ENCODE measurements at regions not wholly inside any gene's neighbourhood (a gene's known extent, or its start where the extent isn't known, plus 50 kb on each side); places are given as distances from the start of the nearest gene placed in this dataset.

GRCh38 chr7:16354573-16354972 is 66.8 kb downstream of the CRPPA start:
- 90% methylated on average over 1 of the region's 1 CpG for WGBS
- H3K9me3 ChIP-seq (ENCODE audit: control insufficient read depth in 4 of 4, low read length in 3 of 4) = peaks cover 0 to 3% (median 2%) of the 10 kb centered on the region in 4 donors
- H3K36me3 ChIP-seq (ENCODE audit: control insufficient read depth in 4 of 4, insufficient read depth in 3 of 4, low read depth in 1 of 4, low read length in 3 of 4) = no peaks in the 10 kb centered on the region
- H3K4me3 ChIP-seq (ENCODE audit: low read depth in 1 of 3, low read length in 3 of 3) = no peak overlapping the region
- H3K4me1 ChIP-seq (ENCODE audit: control insufficient read depth in 4 of 4, insufficient read depth in 4 of 4, low read length in 3 of 4) = no peaks in the 10 kb centered on the region
- TF ChIP-seq HNF4A (conservative IDR thresholded peaks at IDR 0.05) (no peak), EGR1 (IDR thresholded peaks at IDR 0.05; ENCODE audit: low read depth in 2 of 2) (no peak), FOXA1 (IDR thresholded peaks at IDR 0.05) (no peak), SP1 (IDR thresholded peaks at IDR 0.05) (no peak), FOXA2 (IDR thresholded peaks at IDR 0.05) (no peak), NR2F2 (IDR thresholded peaks at IDR 0.05) (no peak), TAF1 (conservative IDR thresholded peaks at IDR 0.05) (no peak), HNF4G (IDR thresholded peaks at IDR 0.05) (no peak), RAD21 (IDR thresholded peaks at IDR 0.05) (no peak), YY1 (IDR thresholded peaks at IDR 0.05) (no peak), GABPA (IDR thresholded peaks at IDR 0.05 in 1 of 2, conservative IDR thresholded peaks at IDR 0.05 in 1 of 2) (no peak), JUND (IDR thresholded peaks at IDR 0.05) (no peak), RXRA (IDR thresholded peaks at IDR 0.05) (no peak)
- TF ChIP-seq, protein P1, sequence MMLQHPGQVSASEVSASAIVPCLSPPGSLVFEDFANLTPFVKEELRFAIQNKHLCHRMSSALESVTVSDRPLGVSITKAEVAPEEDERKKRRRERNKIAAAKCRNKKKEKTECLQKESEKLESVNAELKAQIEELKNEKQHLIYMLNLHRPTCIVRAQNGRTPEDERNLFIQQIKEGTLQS (IDR thresholded peaks at IDR 0.05) = no peak
- TF ChIP-seq, protein P2, sequence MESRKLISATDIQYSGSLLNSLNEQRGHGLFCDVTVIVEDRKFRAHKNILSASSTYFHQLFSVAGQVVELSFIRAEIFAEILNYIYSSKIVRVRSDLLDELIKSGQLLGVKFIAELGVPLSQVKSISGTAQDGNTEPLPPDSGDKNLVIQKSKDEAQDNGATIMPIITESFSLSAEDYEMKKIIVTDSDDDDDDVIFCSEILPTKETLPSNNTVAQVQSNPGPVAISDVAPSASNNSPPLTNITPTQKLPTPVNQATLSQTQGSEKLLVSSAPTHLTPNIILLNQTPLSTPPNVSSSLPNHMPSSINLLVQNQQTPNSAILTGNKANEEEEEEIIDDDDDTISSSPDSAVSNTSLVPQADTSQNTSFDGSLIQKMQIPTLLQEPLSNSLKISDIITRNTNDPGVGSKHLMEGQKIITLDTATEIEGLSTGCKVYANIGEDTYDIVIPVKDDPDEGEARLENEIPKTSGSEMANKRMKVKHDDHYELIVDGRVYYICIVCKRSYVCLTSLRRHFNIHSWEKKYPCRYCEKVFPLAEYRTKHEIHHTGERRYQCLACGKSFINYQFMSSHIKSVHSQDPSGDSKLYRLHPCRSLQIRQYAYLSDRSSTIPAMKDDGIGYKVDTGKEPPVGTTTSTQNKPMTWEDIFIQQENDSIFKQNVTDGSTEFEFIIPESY (IDR thresholded peaks at IDR 0.05) = no peak
- TF ChIP-seq, protein P3, sequence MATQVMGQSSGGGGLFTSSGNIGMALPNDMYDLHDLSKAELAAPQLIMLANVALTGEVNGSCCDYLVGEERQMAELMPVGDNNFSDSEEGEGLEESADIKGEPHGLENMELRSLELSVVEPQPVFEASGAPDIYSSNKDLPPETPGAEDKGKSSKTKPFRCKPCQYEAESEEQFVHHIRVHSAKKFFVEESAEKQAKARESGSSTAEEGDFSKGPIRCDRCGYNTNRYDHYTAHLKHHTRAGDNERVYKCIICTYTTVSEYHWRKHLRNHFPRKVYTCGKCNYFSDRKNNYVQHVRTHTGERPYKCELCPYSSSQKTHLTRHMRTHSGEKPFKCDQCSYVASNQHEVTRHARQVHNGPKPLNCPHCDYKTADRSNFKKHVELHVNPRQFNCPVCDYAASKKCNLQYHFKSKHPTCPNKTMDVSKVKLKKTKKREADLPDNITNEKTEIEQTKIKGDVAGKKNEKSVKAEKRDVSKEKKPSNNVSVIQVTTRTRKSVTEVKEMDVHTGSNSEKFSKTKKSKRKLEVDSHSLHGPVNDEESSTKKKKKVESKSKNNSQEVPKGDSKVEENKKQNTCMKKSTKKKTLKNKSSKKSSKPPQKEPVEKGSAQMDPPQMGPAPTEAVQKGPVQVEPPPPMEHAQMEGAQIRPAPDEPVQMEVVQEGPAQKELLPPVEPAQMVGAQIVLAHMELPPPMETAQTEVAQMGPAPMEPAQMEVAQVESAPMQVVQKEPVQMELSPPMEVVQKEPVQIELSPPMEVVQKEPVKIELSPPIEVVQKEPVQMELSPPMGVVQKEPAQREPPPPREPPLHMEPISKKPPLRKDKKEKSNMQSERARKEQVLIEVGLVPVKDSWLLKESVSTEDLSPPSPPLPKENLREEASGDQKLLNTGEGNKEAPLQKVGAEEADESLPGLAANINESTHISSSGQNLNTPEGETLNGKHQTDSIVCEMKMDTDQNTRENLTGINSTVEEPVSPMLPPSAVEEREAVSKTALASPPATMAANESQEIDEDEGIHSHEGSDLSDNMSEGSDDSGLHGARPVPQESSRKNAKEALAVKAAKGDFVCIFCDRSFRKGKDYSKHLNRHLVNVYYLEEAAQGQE (IDR thresholded peaks at IDR 0.05) = no peak
- TF ChIP-seq, protein P4, sequence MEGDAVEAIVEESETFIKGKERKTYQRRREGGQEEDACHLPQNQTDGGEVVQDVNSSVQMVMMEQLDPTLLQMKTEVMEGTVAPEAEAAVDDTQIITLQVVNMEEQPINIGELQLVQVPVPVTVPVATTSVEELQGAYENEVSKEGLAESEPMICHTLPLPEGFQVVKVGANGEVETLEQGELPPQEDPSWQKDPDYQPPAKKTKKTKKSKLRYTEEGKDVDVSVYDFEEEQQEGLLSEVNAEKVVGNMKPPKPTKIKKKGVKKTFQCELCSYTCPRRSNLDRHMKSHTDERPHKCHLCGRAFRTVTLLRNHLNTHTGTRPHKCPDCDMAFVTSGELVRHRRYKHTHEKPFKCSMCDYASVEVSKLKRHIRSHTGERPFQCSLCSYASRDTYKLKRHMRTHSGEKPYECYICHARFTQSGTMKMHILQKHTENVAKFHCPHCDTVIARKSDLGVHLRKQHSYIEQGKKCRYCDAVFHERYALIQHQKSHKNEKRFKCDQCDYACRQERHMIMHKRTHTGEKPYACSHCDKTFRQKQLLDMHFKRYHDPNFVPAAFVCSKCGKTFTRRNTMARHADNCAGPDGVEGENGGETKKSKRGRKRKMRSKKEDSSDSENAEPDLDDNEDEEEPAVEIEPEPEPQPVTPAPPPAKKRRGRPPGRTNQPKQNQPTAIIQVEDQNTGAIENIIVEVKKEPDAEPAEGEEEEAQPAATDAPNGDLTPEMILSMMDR (IDR thresholded peaks at IDR 0.05; ENCODE audit: low read depth, low read length, missing input control) = no peak
- no peak for DNase-seq (ENCODE audit: low spot score)
- no peaks in the 10 kb centered on the region for H3K27me3 ChIP-seq (ENCODE audit: control insufficient read depth in 4 of 4, insufficient read depth in 4 of 4, low read length in 3 of 4)
- no peak overlapping the region for H3K9ac ChIP-seq (ENCODE audit: low read depth in 1 of 2, low read length in 2 of 2)
- no peak overlapping the region for H3K27ac ChIP-seq (ENCODE audit: low read depth in 1 of 2, low read length in 2 of 2)

- Histone ChIP-seq H3K27me3 (ENCODE audit: control insufficient read depth in 4 of 4, insufficient read depth in 4 of 4, low read length in 3 of 4) (no peaks in the 10 kb centered on the region), H3K4me1 (ENCODE audit: control insufficient read depth in 4 of 4, insufficient read depth in 4 of 4, low read length in 3 of 4) (no peaks in the 10 kb centered on the region), H3K27ac (ENCODE audit: low read depth in 1 of 2, low read length in 2 of 2) (no peak overlapping the region), H3K36me3 (ENCODE audit: control insufficient read depth in 4 of 4, insufficient read depth in 3 of 4, low read depth in 1 of 4, low read length in 3 of 4) (no peaks in the 10 kb centered on the region), H3K4me3 (ENCODE audit: low read depth in 1 of 3, low read length in 3 of 3) (no peak overlapping the region), H3K9ac (ENCODE audit: low read depth in 1 of 2, low read length in 2 of 2) (no peak overlapping the region), H3K9me3 (ENCODE audit: control insufficient read depth in 4 of 4, low read length in 3 of 4) (peaks cover 0 to 3% (median 2%) of the 10 kb centered on the region in 4 donors)
- DNase-seq (ENCODE audit: low spot score) = no peak
- WGBS = 72% methylated on average over 4 of the region's 4 CpGs
- TF ChIP-seq, protein P3 (IDR thresholded peaks at IDR 0.05) = no peak
- TF ChIP-seq, protein P2 (IDR thresholded peaks at IDR 0.05) = no peak
- TF ChIP-seq HNF4A (conservative IDR thresholded peaks at IDR 0.05) (no peak), EGR1 (IDR thresholded peaks at IDR 0.05; ENCODE audit: low read depth in 2 of 2) (no peak), SP1 (IDR thresholded peaks at IDR 0.05) (no peak), TAF1 (conservative IDR thresholded peaks at IDR 0.05) (no peak), JUND (IDR thresholded peaks at IDR 0.05) (no peak), GABPA (IDR thresholded peaks at IDR 0.05 in 1 of 2, conservative IDR thresholded peaks at IDR 0.05 in 1 of 2) (no peak), FOXA2 (IDR thresholded peaks at IDR 0.05) (no peak), YY1 (IDR thresholded peaks at IDR 0.05) (no peak), HNF4G (IDR thresholded peaks at IDR 0.05) (no peak), RAD21 (IDR thresholded peaks at IDR 0.05) (no peak)
- TF ChIP-seq, protein P1 (IDR thresholded peaks at IDR 0.05) = no peak
These were observed 68.1 kb downstream of the CRPPA start for GRCh38 chr7:16353226-16353625.

Data from liver (tissue), 8 donors.